ENCODE measurements at regions not wholly inside any gene's neighbourhood (a gene's known extent, or its start where the extent isn't known, plus 50 kb on each side); places are given as distances from the start of the nearest gene placed in this dataset.

DNA sequence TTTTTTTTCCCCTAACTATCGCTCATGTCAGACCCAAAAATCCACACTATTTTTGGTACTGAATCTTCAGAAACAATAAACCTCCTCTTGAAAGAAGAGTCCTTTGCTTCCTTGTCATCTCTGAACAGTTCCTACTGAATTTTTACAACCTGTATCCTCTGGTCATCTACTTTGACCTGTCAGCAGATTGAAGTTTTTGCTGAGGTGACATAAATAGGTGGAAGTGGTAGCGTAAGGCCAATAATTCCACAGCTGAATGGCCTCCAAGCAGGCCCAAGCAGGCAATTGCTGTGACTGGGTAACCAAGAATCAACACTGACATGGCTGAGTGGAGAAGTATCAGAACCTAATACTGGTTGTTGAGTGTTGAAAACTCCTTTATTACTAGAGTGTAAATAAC, 117.4 kb upstream of the MAGI2 start:
- no peaks in the 10 kb centered on the region for H3K4me1 Mint-ChIP-seq (ENCODE audit: low read depth)
- POLR2A ChIA-PET, result no interaction called here
- ATAC-seq (no peak), DNase-seq (no peak)
- peaks cover 1% of the 10 kb centered on the region for H3K27me3 Mint-ChIP-seq
- no peak overlapping the region for H3K27ac Mint-ChIP-seq
- no peak overlapping the region for H3K4me3 Mint-ChIP-seq
- H3K9me3 Mint-ChIP-seq, result no peaks in the 10 kb centered on the region
- H3K36me3 Mint-ChIP-seq (ENCODE audit: low read depth), result no peaks in the 10 kb centered on the region
- CTCF ChIA-PET, result no interaction called here
- TF ChIP-seq CTCF (IDR thresholded peaks at IDR 0.05), result no peak
- intact Hi-C loops (cut with micrococcal nuclease), result no loop called here

GRCh38 chr7:79563821-79564522, 110.5 kb upstream of the MAGI2 start:
- CTCF ChIA-PET, result interaction anchor here (0.9 kb wide), 1 partner anchor 13 kb away, joined by 3 read pairs; no protein-coding TSS in a partner anchor
- Mint-ChIP-seq H3K4me3 (no peak overlapping the region), H3K27me3 (no peaks in the 10 kb centered on the region), H3K9me3 (no peaks in the 10 kb centered on the region), H3K4me1 (ENCODE audit: low read depth) (no peaks in the 10 kb centered on the region), H3K27ac (no peak overlapping the region), H3K36me3 (ENCODE audit: low read depth) (no peaks in the 10 kb centered on the region)
- no peak for TF ChIP-seq CTCF (IDR thresholded peaks at IDR 0.05)
- DNase-seq (no peak), ATAC-seq (no peak)
- POLR2A ChIA-PET, result interaction anchor here (0.7 kb wide), 1 partner anchor 62 kb away, joined by 3 read pairs; no protein-coding TSS in a partner anchor
- intact Hi-C loops (cut with micrococcal nuclease), result no loop called here

- CTCF ChIA-PET, result no interaction called here
- DNase-seq (no peak), ATAC-seq (no peak)
- H3K27me3 Mint-ChIP-seq, result no peaks in the 10 kb centered on the region
- H3K4me3 Mint-ChIP-seq, result no peak overlapping the region
- H3K27ac Mint-ChIP-seq, result no peak overlapping the region
- intact Hi-C loops (cut with micrococcal nuclease), result no loop called here
- H3K4me1 Mint-ChIP-seq (ENCODE audit: low read depth), result no peaks in the 10 kb centered on the region
- H3K9me3 Mint-ChIP-seq, result no peaks in the 10 kb centered on the region
- POLR2A ChIA-PET, result no interaction called here
- TF ChIP-seq CTCF (IDR thresholded peaks at IDR 0.05), result no peak
- no peaks in the 10 kb centered on the region for H3K36me3 Mint-ChIP-seq (ENCODE audit: low read depth)
These were observed 102.1 kb upstream of the MAGI2 start for GRCh38 chr7:79555571-79555970.

GRCh38 chr7:79553811-79554555, 100.5 kb upstream of the MAGI2 start:
- Mint-ChIP-seq H3K27ac (no peak overlapping the region), H3K9me3 (no peaks in the 10 kb centered on the region), H3K27me3 (no peaks in the 10 kb centered on the region), H3K4me1 (ENCODE audit: low read depth) (no peaks in the 10 kb centered on the region), H3K4me3 (no peak overlapping the region), H3K36me3 (ENCODE audit: low read depth) (no peaks in the 10 kb centered on the region)
- POLR2A ChIA-PET, result no interaction called here
- no peak for TF ChIP-seq CTCF (IDR thresholded peaks at IDR 0.05)
- CTCF ChIA-PET, result no interaction called here
- DNase-seq, result no peak
- no peak for ATAC-seq
- intact Hi-C loops (cut with micrococcal nuclease), result no loop called here

DNA sequence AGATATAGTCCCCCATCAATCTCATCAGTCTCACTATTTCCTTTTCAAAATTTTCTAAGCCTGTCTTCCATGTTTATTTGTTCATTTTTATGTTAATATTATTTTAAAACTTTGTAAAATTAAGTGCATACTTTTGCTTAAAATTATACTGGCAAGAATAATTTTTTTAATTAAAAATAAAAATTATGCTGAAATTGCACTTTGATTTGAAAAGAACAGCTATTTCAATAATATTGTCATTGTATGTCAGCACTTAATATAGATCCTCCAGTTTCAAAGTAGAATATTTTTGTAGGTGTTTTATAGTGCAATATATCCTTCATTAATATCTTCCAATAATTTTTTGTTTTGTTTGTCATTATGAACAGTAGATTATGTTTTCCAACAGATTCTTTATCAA, 99.0 kb upstream of the MAGI2 start:
- no peak for TF ChIP-seq CTCF (IDR thresholded peaks at IDR 0.05)
- Mint-ChIP-seq H3K9me3 (no peaks in the 10 kb centered on the region), H3K27ac (no peak overlapping the region), H3K4me3 (no peak overlapping the region), H3K4me1 (ENCODE audit: low read depth) (no peaks in the 10 kb centered on the region), H3K36me3 (ENCODE audit: low read depth) (no peaks in the 10 kb centered on the region), H3K27me3 (no peaks in the 10 kb centered on the region)
- POLR2A ChIA-PET, result no interaction called here
- no peak for DNase-seq
- no peak for ATAC-seq
- intact Hi-C loops (cut with micrococcal nuclease), result no loop called here
- CTCF ChIA-PET, result no interaction called here
